ENCODE measurements at regions not wholly inside any gene's neighbourhood (a gene's known extent, or its start where the extent isn't known, plus 50 kb on each side); places are given as distances from the start of the nearest gene placed in this dataset.

GRCh38 chrX:121863976-121864375 lies 816.6 kb downstream of the GLUD2 start:
- Histone ChIP-seq H3K36me3 (ENCODE audit: control insufficient read depth, insufficient read depth, low read length) (no peaks in the 10 kb centered on the region), H3K4me2 (ENCODE audit: insufficient read depth, low read length) (no peak overlapping the region), H3K4me1 (replicated peaks in 1 of 2; ENCODE audit: control insufficient read depth in 2 of 2, insufficient read depth in 2 of 2, low read length in 2 of 2) (no peaks in the 10 kb centered on the region), H2AFZ (ENCODE audit: low read depth, low read length) (no peak overlapping the region), H3K9me3 (replicated peaks; ENCODE audit: control insufficient read depth, insufficient read depth, low read depth, low read length) (no peaks in the 10 kb centered on the region), H4K20me1 (replicated peaks; ENCODE audit: control insufficient read depth, insufficient read depth, low read length) (no peaks in the 10 kb centered on the region), H3K79me2 (ENCODE audit: control insufficient read depth, insufficient read depth, low read length) (no peaks in the 10 kb centered on the region), H3K4me3 (no peak overlapping the region), H3K9me1 (ENCODE audit: control insufficient read depth, insufficient read depth, low read length) (no peaks in the 10 kb centered on the region), H3K27ac (ENCODE audit: extremely low read depth, low read depth, low read length) (no peak overlapping the region), H3K27me3 (ENCODE audit: control insufficient read depth in 2 of 2, insufficient read depth in 2 of 2, low read length in 2 of 2) (no peaks in the 10 kb centered on the region), H3K9ac (ENCODE audit: insufficient read depth in 1 of 2, low read depth in 2 of 2, low read length in 2 of 2) (no peak overlapping the region)
- ATAC-seq = no peak
- no peak for FAIRE-seq
- POLR2A ChIA-PET = no interaction called here
- no TSS peak for BruUV-seq (replicated peaks)
- intact Hi-C loops (cut with micrococcal nuclease) (no loop called here), in situ Hi-C loops (cut with MboI) (no loop called here)
- no peak for DNase-seq (ENCODE audit: extremely low read depth in 1 of 4, low spot score in 3 of 4)
- CTCF ChIA-PET (ENCODE audit: low intra/inter-chr PET ratio) = no interaction called here
- 16% methylated on average over 7 of the region's 7 CpGs for WGBS (ENCODE audit: insufficient coverage, low coverage, missing lambda C conversion rate)
- no peak for TF ChIP-seq ZBTB34 (CRISPR knock-in tag; IDR thresholded peaks at IDR 0.05)
- TF ChIP-seq, protein P1, sequence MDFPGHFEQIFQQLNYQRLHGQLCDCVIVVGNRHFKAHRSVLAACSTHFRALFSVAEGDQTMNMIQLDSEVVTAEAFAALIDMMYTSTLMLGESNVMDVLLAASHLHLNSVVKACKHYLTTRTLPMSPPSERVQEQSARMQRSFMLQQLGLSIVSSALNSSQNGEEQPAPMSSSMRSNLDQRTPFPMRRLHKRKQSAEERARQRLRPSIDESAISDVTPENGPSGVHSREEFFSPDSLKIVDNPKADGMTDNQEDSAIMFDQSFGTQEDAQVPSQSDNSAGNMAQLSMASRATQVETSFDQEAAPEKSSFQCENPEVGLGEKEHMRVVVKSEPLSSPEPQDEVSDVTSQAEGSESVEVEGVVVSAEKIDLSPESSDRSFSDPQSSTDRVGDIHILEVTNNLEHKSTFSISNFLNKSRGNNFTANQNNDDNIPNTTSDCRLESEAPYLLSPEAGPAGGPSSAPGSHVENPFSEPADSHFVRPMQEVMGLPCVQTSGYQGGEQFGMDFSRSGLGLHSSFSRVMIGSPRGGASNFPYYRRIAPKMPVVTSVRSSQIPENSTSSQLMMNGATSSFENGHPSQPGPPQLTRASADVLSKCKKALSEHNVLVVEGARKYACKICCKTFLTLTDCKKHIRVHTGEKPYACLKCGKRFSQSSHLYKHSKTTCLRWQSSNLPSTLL (IDR thresholded peaks at IDR 0.05) = no peak
- no peak for TF ChIP-seq SOX6 (IDR thresholded peaks at IDR 0.05)
- TF ChIP-seq, protein P2, sequence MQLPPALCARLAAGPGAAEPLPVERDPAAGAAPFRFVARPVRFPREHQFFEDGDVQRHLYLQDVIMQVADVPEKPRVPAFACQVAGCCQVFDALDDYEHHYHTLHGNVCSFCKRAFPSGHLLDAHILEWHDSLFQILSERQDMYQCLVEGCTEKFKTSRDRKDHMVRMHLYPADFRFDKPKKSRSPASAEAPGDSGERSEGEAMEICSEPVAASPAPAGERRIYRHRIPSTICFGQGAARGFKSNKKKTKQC (CRISPR knock-in tag; IDR thresholded peaks at IDR 0.05) = no peak
- TF ChIP-seq, protein P3, sequence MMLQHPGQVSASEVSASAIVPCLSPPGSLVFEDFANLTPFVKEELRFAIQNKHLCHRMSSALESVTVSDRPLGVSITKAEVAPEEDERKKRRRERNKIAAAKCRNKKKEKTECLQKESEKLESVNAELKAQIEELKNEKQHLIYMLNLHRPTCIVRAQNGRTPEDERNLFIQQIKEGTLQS (IDR thresholded peaks at IDR 0.05) = no peak
- TF ChIP-seq, protein P3 (CRISPR knock-in tag; conservative IDR thresholded peaks at IDR 0.05) = no peak
- no peak for TF ChIP-seq ZNF551 (CRISPR knock-in tag; IDR thresholded peaks at IDR 0.05)
- no peak for TF ChIP-seq CBX3 (IDR thresholded peaks at IDR 0.05; ENCODE audit: borderline replicate concordance in 1 of 2, low read length in 2 of 2)
- no peak for TF ChIP-seq ZNF696 (CRISPR knock-in tag; conservative IDR thresholded peaks at IDR 0.05)
- no peak for TF ChIP-seq FOS (IDR thresholded peaks at IDR 0.05; ENCODE audit: extremely low read depth, insufficient read length)
- no peak for TF ChIP-seq FOXM1 (IDR thresholded peaks at IDR 0.05; ENCODE audit: low read depth)
- no peak for TF ChIP-seq FOXM1 (CRISPR knock-in tag; IDR thresholded peaks at IDR 0.05; ENCODE audit: low read depth)
- no peak for TF ChIP-seq GABPA (tag; conservative IDR thresholded peaks at IDR 0.05; ENCODE audit: low read depth)
- no peak for TF ChIP-seq TFAP4 (CRISPR knock-in tag; IDR thresholded peaks at IDR 0.05; ENCODE audit: borderline replicate concordance)
- TF ChIP-seq MTA2 (IDR thresholded peaks at IDR 0.05; ENCODE audit: low read depth) = no peak
- no peak for TF ChIP-seq FOXP1 (CRISPR knock-in tag; IDR thresholded peaks at IDR 0.05)
- TF ChIP-seq, protein P4, sequence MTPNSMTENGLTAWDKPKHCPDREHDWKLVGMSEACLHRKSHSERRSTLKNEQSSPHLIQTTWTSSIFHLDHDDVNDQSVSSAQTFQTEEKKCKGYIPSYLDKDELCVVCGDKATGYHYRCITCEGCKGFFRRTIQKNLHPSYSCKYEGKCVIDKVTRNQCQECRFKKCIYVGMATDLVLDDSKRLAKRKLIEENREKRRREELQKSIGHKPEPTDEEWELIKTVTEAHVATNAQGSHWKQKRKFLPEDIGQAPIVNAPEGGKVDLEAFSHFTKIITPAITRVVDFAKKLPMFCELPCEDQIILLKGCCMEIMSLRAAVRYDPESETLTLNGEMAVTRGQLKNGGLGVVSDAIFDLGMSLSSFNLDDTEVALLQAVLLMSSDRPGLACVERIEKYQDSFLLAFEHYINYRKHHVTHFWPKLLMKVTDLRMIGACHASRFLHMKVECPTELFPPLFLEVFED (CRISPR knock-in tag; conservative IDR thresholded peaks at IDR 0.05) = no peak

Measured in K562 (cell line).